Smooth muscle cell (in vitro differentiated cells): ENCODE measurements at regions not wholly inside any gene's neighbourhood (a gene's known extent, or its start where the extent isn't known, plus 50 kb on each side); places are given as distances from the start of the nearest gene placed in this dataset.

Experiments used
- DNase-seq: peaks from one replicate; lab custom pipeline; 2025; ENCODE audit not compliant: unreplicated experiment; lab: John Stamatoyannopoulos, UW
- H2AFZ ChIP-seq: fragments of 200-600 bp; sonication (generic); 2 replicates; pipeline ENCODE4 v1.6.0; 2016; ENCODE audit warnings: antibody characterized with exemption, low read depth, mild to moderate bottlenecking
- H3F3A ChIP-seq: fragments of 200-600 bp; sonication (generic); 2 replicates; pipeline ENCODE4 v1.6.0; 2017; ENCODE audit warnings: antibody characterized with exemption, low read depth
- H3K27ac ChIP-seq: fragments of 200-600 bp; sonication (generic); 2 replicates; pipeline ENCODE4 v1.5.1; 2016; ENCODE audit warnings: low read depth, mild to moderate bottlenecking
- H3K27me3 ChIP-seq: fragments of 200-600 bp; sonication (generic); 2 replicates; pipeline ENCODE4 v1.6.1; 2016; ENCODE audit warnings: low read depth, mild to moderate bottlenecking
- H3K36me3 ChIP-seq: fragments of 200-600 bp; sonication (generic); 2 replicates; pipeline ENCODE4 v1.5.1; 2016; ENCODE audit warnings: low read depth
- H3K4me1 ChIP-seq: fragments of 200-600 bp; sonication (generic); 2 replicates; pipeline ENCODE4 v1.5.1; 2016; ENCODE audit warnings: low read depth
- H3K4me2 ChIP-seq: fragments of 200-600 bp; sonication (generic); 2 replicates; pipeline ENCODE4 v1.6.0; 2016; ENCODE audit warnings: mild to moderate bottlenecking
- H3K4me3 ChIP-seq: fragments of 200-600 bp; sonication (generic); 2 replicates; pipeline ENCODE4 v1.5.1; 2016; ENCODE audit warnings: mild to moderate bottlenecking
- H3K79me2 ChIP-seq: fragments of 200-600 bp; sonication (generic); 2 replicates; pipeline ENCODE4 v1.6.0; 2016; ENCODE audit warnings: low read depth, mild to moderate bottlenecking
- H3K9ac ChIP-seq: fragments of 200-600 bp; sonication (generic); 2 replicates; pipeline ENCODE4 v1.6.0; 2016; ENCODE audit warnings: low read depth
- H3K9me3 ChIP-seq: fragments of 200-600 bp; sonication (generic); replicated peaks from 2 replicates; pipeline ENCODE4 v1.5.1; 2016; ENCODE audit warnings: low read depth
- H4K20me1 ChIP-seq: fragments of 200-600 bp; sonication (generic); 2 replicates; pipeline ENCODE4 v1.6.0; 2016; ENCODE audit warnings: low read depth
- CTCF ChIP-seq: fragments of 200-600 bp; sonication (generic); IDR thresholded peaks from 2 replicates; pipeline ENCODE4 v1.5.1; 2017; ENCODE audit warnings: borderline replicate concordance, mild to moderate bottlenecking, antibody characterized with exemption; ENCODE audit not compliant: insufficient read depth, poor library complexity, severe bottlenecking
- WGBS: methylation state at CpG from one replicate; pipeline ENCODE4 v1.1.7; 2016; ENCODE audit warnings: low lambda C conversion rate; 5-methylcytosine and 5-hydroxymethylcytosine counted together

GRCh38 chr1:24998563-24999245 is 68.6 kb upstream of the RUNX3 start:
- no peak overlapping the region for H3K9ac ChIP-seq
- H4K20me1 ChIP-seq: no peaks in the 10 kb centered on the region
- H3K79me2 ChIP-seq: no peaks in the 10 kb centered on the region
- no peak overlapping the region for H3K27ac ChIP-seq
- H3K27me3 ChIP-seq: no peaks in the 10 kb centered on the region
- no peaks in the 10 kb centered on the region for H3K9me3 ChIP-seq
- no peak overlapping the region for H3K4me2 ChIP-seq
- no peaks in the 10 kb centered on the region for H3K4me1 ChIP-seq
- no peaks in the 10 kb centered on the region for H3F3A ChIP-seq
- no peak for TF ChIP-seq CTCF
- DNase-seq: no peak
- H3K4me3 ChIP-seq: no peak overlapping the region
- 97% methylated on average over 12 of the region's 12 CpGs for WGBS
- H3K36me3 ChIP-seq: no peaks in the 10 kb centered on the region
- no peak overlapping the region for H2AFZ ChIP-seq

DNA sequence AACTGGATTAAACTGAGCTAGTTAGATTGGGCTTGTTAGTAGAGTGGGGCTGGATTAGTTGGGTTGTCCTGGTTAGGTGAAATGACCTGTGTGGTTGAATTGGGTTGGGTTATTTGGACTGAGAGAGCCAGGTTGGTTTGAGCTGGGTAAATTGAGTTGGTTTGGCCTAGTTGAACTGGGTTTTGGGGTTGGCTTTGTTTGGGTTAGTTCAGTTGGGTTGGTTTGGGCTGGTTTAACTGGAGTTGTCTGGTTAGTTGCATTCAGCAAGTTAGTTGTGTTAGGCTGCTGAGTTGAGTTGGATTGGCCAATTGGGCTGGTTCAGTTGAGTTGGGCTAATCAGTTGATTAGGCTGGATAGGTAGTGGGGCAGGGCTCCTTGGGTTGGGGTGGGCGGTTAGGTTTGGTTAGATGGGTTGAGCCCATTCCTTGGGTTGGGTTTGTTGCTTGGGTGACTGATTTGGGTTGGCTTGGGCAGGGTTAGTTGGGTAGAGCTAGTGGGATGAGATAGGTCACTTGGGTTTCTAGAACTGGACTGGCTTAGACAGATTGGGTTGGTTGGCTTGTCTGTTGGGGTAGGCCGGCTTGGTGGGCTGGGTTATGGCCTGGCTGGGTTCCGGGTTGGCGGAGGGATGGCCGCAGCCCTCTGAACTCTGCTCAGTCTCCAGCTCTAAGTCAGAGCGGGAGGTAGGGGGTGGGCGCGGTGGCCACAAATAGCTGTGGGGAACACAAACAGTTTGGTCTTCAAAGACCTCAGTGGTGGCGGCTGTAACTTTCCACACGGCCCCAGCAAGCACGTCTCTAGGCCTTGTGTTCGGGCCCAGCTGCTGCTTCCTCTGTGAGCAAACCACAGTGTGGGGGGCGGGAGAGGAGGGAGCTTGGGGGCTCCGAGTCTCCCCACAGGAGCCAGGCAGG is 67.2 kb upstream of the RUNX3 start:
- no peak overlapping the region for H3K4me3 ChIP-seq
- no peak overlapping the region for H3K27ac ChIP-seq
- no peaks in the 10 kb centered on the region for H3K27me3 ChIP-seq
- H3K36me3 ChIP-seq: no peaks in the 10 kb centered on the region
- DNase-seq: no peak
- WGBS: 81% methylated on average over 13 of the region's 14 CpGs
- H3K9ac ChIP-seq: no peak overlapping the region
- H2AFZ ChIP-seq: no peak overlapping the region
- H3K9me3 ChIP-seq: no peaks in the 10 kb centered on the region
- no peaks in the 10 kb centered on the region for H3K4me1 ChIP-seq
- H3F3A ChIP-seq: no peaks in the 10 kb centered on the region
- no peak overlapping the region for H3K4me2 ChIP-seq
- no peak for TF ChIP-seq CTCF
- no peaks in the 10 kb centered on the region for H3K79me2 ChIP-seq
- H4K20me1 ChIP-seq: no peaks in the 10 kb centered on the region

DNA sequence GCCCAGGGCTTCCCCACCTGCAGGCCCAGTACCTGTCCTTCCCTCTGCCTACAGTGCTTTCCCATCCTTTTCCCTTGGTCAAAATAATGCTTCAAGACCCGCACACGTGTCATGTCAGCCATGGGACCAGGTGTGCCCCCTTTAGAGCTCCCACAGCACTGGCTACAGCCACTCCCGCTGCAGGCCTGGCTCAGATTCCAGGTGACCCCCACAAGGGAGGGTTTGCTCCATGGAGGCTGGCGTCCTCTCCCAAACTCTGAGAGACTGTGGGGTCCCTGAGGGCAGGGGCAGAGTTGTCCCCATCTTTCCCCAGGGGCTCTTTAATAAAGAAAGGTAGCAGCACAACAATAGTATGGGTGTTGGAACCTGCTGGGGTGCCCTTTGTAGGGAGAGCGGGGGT is 66.4 kb upstream of the RUNX3 start:
- H2AFZ ChIP-seq: no peak overlapping the region

More for the DNA sequence above, 66.4 kb upstream of the RUNX3 start:
- Histone ChIP-seq H3K9ac (no peak overlapping the region), H3K79me2 (no peaks in the 10 kb centered on the region), H3K36me3 (no peaks in the 10 kb centered on the region), H3K27me3 (no peaks in the 10 kb centered on the region), H3K4me2 (no peak overlapping the region), H3K27ac (no peak overlapping the region), H3F3A (no peaks in the 10 kb centered on the region), H3K4me1 (no peaks in the 10 kb centered on the region), H3K4me3 (no peak overlapping the region), H4K20me1 (no peaks in the 10 kb centered on the region), H3K9me3 (no peaks in the 10 kb centered on the region)
- no peak for TF ChIP-seq CTCF
- WGBS: 90% methylated on average over 5 of the region's 5 CpGs
- DNase-seq: no peak
